OCI-LY7 (cell line): ENCODE measurements at regions not wholly inside any gene's neighbourhood (a gene's known extent, or its start where the extent isn't known, plus 50 kb on each side); places are given as distances from the start of the nearest gene placed in this dataset.
"Not testable (repeated sequence)": the region's sequence is repeated elsewhere in the genome, so short reads cannot be mapped to it uniquely, and the experiment has no call there.

Experiments
- BruUV-seq: library from RNA; stranded (reverse); fragments of 400-500 nt; replicated peaks from 2 replicates; lab custom pipeline; 2021; lab: Mats Ljungman, UMichigan
- CTCF ChIA-PET: fragments of 300-600 bp; sonication (Branson Sonifier 250); formaldehyde crosslinking; loops from one replicate; lab custom pipeline; 2022; ENCODE audit warnings: antibody characterized with exemption; ENCODE audit not compliant: unreplicated experiment; lab: Charles Lee
- POLR2A ChIA-PET: fragments of 300-600 bp; sonication (Branson Sonifier 250); formaldehyde crosslinking; loops from one replicate; lab custom pipeline; 2022; ENCODE audit warnings: antibody characterized with exemption; lab: Charles Lee
- DNase-seq: peaks from one replicate; pipeline ENCODE4 v3.0.0-alpha.2; 2015; ENCODE audit warnings: low spot score
- H2AFZ ChIP-seq: fragments of 200-600 bp; sonication (generic), shearing (Covaris generic); 2 replicates; pipeline ENCODE4 v1.6.1; 2014; ENCODE audit warnings: mild to moderate bottlenecking, antibody characterized with exemption, low read length, moderate library complexity
- H3K27ac ChIP-seq: fragments of 200-600 bp; sonication (generic); 2 replicates; pipeline ENCODE4 v1.5.1; 2014; ENCODE audit warnings: mixed run types, low read depth, mild to moderate bottlenecking, moderate library complexity, low read length, inconsistent platforms; ENCODE audit not compliant: poor library complexity, severe bottlenecking
- H3K36me3 ChIP-seq: fragments of 200-600 bp; sonication (generic); 2 replicates; pipeline ENCODE4 v1.6.1; 2014; ENCODE audit warnings: mild to moderate bottlenecking, antibody characterized with exemption, low read length, moderate library complexity, mixed read lengths; ENCODE audit not compliant: insufficient read depth
- H3K4me1 ChIP-seq: fragments of 200-600 bp; sonication (generic); 2 replicates; pipeline ENCODE4 v1.5.1; 2014; ENCODE audit warnings: mild to moderate bottlenecking, low read length; ENCODE audit not compliant: insufficient read depth, poor library complexity, severe bottlenecking
- H3K4me2 ChIP-seq: fragments of 200-600 bp; sonication (generic); 2 replicates; pipeline ENCODE4 v1.6.1; 2014; ENCODE audit warnings: mild to moderate bottlenecking, low read length
- H3K4me3 ChIP-seq: fragments of 200-600 bp; sonication (generic); 2 replicates; pipeline ENCODE4 v1.5.1; 2014; ENCODE audit warnings: mild to moderate bottlenecking, low read depth, low read length; ENCODE audit not compliant: poor library complexity, severe bottlenecking
- H3K79me2 ChIP-seq: fragments of 200-600 bp; sonication (generic); 2 replicates; pipeline ENCODE4 v1.6.1; 2016; ENCODE audit warnings: low read depth, mild to moderate bottlenecking, low read length, moderate library complexity, mixed read lengths; ENCODE audit not compliant: insufficient read depth
- H3K9me2 ChIP-seq: fragments of 200-600 bp; sonication (generic); 2 replicates; pipeline ENCODE4 v1.6.1; 2016; ENCODE audit warnings: mild to moderate bottlenecking, low read length, mixed read lengths; ENCODE audit not compliant: insufficient read depth
- H3K9me3 ChIP-seq: fragments of 200-600 bp; sonication (generic); 2 replicates; pipeline ENCODE4 v1.6.1; 2014; ENCODE audit warnings: mild to moderate bottlenecking, mixed run types, low read length, mixed read lengths
- H4K20me1 ChIP-seq: fragments of 200-600 bp; sonication (generic); 2 replicates; pipeline ENCODE4 v1.6.1; 2014; ENCODE audit warnings: mild to moderate bottlenecking, antibody characterized with exemption, low read length, moderate library complexity, mixed read lengths; ENCODE audit not compliant: insufficient read depth
- CTCF ChIP-seq: fragments of 200-600 bp; sonication (generic); conservative IDR thresholded peaks from 2 replicates; pipeline ENCODE4 v1.5.1; 2014; ENCODE audit warnings: mild to moderate bottlenecking, antibody characterized with exemption, low read length, moderate library complexity, mixed read lengths
- EZH2phosphoT487 ChIP-seq: fragments of 200-600 bp; sonication (generic); IDR thresholded peaks from 2 replicates; pipeline ENCODE4 v1.6.1; 2018; ENCODE audit warnings: low read depth, borderline replicate concordance, mild to moderate bottlenecking, mixed run types, antibody characterized with exemption, low read length, moderate library complexity, mixed read lengths
- intact Hi-C: fragments of 100-400 bp; cut with micrococcal nuclease; formaldehyde crosslinking; loops from one replicate; pipeline ENCODE4 v1.10.0; 2022; ENCODE audit not compliant: unreplicated experiment

DNA sequence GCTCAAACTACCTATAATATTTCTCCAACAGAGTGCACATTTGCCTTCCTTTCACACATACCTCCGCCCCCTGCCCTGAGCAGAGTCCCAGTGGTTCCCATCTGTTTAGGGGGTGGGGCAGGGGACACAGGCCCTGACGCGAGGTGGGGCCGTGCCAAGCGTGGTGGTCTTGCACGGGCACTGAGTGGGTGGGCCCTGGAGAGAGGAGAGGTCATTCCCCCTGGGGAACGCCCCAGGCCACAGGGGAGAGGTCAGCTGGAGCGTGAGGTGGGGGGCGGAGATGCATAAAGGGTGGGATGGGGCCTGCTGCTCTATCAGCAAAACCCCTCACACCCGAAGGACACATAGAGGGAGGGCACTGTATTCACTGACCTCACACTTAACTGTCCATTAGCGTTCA, 441.9 kb downstream of the TMEM121 start:
- Histone ChIP-seq H3K9me2 (no peaks in the 10 kb centered on the region), H3K79me2 (no peaks in the 10 kb centered on the region), H3K4me3 (no peak overlapping the region), H2AFZ (no peak overlapping the region), H3K9me3 (no peaks in the 10 kb centered on the region), H3K4me1 (no peaks in the 10 kb centered on the region), H3K36me3 (no peaks in the 10 kb centered on the region), H3K27ac (no peak overlapping the region), H3K4me2 (no peak overlapping the region), H4K20me1 (no peaks in the 10 kb centered on the region)
- ChIA-PET POLR2A (no interaction called here), CTCF (no interaction called here)
- no peak for DNase-seq
- BruUV-seq, result no TSS peak
- TF ChIP-seq CTCF (no peak), EZH2phosphoT487 (no peak)
- intact Hi-C loops, result no loop called here

DNA sequence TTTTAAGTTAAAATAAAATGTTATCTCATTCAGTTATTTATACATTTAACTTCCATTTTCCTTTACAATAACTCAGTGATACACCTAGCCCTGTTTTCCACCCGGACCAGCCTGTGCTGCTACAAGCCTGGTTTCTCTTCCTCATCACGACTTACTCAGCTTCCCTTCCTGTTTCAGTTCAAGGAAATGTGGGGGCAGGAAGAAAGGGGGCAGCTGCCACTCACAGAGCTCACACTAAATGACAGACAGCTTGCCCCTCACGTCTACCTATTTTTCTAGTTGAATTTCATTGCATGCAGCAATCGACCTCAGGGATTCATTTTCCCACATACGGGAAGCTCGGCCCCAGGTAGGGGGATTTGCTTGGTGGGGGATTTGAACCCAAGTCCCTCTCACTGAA, 442.6 kb downstream of the TMEM121 start:
- H3K27ac ChIP-seq, H3K79me2 ChIP-seq, CTCF ChIA-PET, DNase-seq, H3K4me2 ChIP-seq, H3K36me3 ChIP-seq, H3K9me2 ChIP-seq, POLR2A ChIA-PET, H3K4me3 ChIP-seq, BruUV-seq, intact Hi-C loops, H3K9me3 ChIP-seq, H2AFZ ChIP-seq, H4K20me1 ChIP-seq, H3K4me1 ChIP-seq: not testable (repeated sequence)

DNA sequence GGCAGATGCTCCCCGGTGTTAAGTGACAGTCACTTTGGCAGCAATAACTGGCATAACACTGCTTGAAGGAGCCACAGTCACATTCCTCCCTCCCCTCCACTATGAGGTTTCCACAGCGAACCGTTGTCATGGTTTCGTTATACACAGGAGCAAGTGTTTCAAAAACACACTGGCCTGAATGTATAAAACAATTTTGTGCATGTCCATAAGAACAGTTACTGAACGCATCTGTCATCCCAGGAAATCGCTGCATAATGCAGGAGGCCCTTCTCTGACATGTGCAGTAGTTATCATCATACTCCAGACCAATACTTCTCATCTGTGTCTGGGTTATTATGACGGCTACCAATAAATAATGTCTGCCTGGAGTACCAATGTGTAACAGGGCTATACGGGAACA, 444.4 kb downstream of the TMEM121 start:
- H3K27ac ChIP-seq, H3K79me2 ChIP-seq, intact Hi-C loops, POLR2A ChIA-PET, H2AFZ ChIP-seq, H3K4me2 ChIP-seq, H4K20me1 ChIP-seq, H3K36me3 ChIP-seq, H3K4me1 ChIP-seq, H3K9me3 ChIP-seq, DNase-seq, H3K4me3 ChIP-seq, CTCF ChIA-PET, H3K9me2 ChIP-seq, BruUV-seq: not testable (repeated sequence)
